ENCODE measurements at regions not wholly inside any gene's neighbourhood (a gene's known extent, or its start where the extent isn't known, plus 50 kb on each side); places are given as distances from the start of the nearest gene placed in this dataset.

GRCh38 chr3:144692488-144692887 is 720.9 kb downstream of the DIPK2A start:
- Histone ChIP-seq H3K36me3 (no peaks in the 10 kb centered on the region), H3K4me1 (no peaks in the 10 kb centered on the region), H3K27me3 (no peaks in the 10 kb centered on the region), H3K9me3 (no peaks in the 10 kb centered on the region), H3K4me3 (no peak overlapping the region), H3K27ac (no peak overlapping the region)
- WGBS, 2 donors: 83 to 88% methylated on average over 4 of the region's 4 CpGs
- no peak for DNase-seq
- intact Hi-C loops (cut with DNase I): no loop called here
- no peak for ATAC-seq
- no peak for FAIRE-seq
- TF ChIP-seq CTCF (IDR thresholded peaks at IDR 0.05): no peak

- H3K36me3 ChIP-seq: no peaks in the 10 kb centered on the region
- no peak for TF ChIP-seq CTCF (IDR thresholded peaks at IDR 0.05)
- H3K27ac ChIP-seq: no peak overlapping the region
- H3K4me3 ChIP-seq: no peak overlapping the region
- 41 to 55% methylated on average over 1 of the region's 1 CpG for WGBS, 2 donors
- no peak for DNase-seq
- intact Hi-C loops (cut with DNase I): no loop called here
- ATAC-seq: no peak
- H3K9me3 ChIP-seq: no peaks in the 10 kb centered on the region
- no peak for FAIRE-seq
- H3K4me1 ChIP-seq: no peaks in the 10 kb centered on the region
- H3K27me3 ChIP-seq: no peaks in the 10 kb centered on the region
Measured at GRCh38 chr3:144708437-144708836, 736.8 kb downstream of the DIPK2A start.

DNA sequence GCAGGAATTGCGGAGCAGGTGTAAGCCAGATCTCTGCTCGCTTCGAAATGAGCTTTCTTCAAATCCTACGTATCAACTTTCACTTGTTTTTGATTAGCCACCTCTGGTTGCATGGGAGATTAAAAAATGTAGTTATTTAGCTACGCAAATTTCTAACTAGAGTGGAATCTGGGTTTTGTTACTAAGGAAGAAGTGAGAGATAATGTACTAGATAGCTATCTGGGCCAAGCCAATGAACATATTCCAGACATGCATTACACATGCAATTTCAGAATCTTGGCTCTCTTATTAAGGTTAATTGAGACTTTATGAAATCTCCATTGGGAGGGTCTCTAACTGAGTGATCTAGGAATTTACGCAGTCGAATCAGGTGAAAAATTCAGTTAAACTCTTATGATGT is 765.7 kb downstream of the DIPK2A start:
- H3K36me3 ChIP-seq: no peaks in the 10 kb centered on the region
- no peaks in the 10 kb centered on the region for H3K27me3 ChIP-seq
- DNase-seq (no peak), ATAC-seq (no peak), FAIRE-seq (no peak)
- no peaks in the 10 kb centered on the region for H3K4me1 ChIP-seq
- intact Hi-C loops (cut with DNase I): no loop called here
- no peak overlapping the region for H3K27ac ChIP-seq
- H3K9me3 ChIP-seq: no peaks in the 10 kb centered on the region
- WGBS, 2 donors: 93 to 96% methylated on average over 7 of the region's 7 CpGs
- H3K4me3 ChIP-seq: no peak overlapping the region
- no peak for TF ChIP-seq CTCF (IDR thresholded peaks at IDR 0.05)

DNA sequence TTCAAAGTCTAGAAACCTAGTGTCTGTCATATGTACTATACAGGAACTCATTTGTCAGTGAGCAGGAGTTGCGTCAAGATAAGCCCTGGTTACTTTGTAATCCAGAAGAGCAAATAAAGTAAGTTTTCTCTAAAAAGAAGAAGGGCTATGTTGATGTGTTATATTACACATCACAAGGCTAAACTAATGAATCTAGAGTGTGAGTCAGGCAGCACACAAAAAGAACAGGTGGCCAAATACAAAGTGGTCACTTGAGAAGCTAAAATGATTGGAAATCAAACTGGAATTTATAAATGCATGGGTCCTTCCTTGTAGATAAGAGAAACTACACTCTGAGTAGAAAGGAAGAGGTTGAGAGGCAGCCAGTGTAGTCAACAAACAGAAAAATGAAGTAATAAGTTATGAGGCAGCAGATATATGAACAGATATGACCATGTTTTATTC is 771.6 kb downstream of the DIPK2A start:
- FAIRE-seq (no peak), ATAC-seq (peak in 3 of 4 donors; percentile 35 to 58 (median 46)), DNase-seq (no peak)
- H3K4me3 ChIP-seq: no peak overlapping the region
- H3K27me3 ChIP-seq: no peaks in the 10 kb centered on the region
- H3K4me1 ChIP-seq: peaks cover 0 to 7% (median 5%) of the 10 kb centered on the region in 3 donors
- WGBS, 2 donors: 14 to 18% methylated on average over 1 of the region's 1 CpG
- H3K36me3 ChIP-seq: no peaks in the 10 kb centered on the region
- no peak for TF ChIP-seq CTCF (IDR thresholded peaks at IDR 0.05)
- no peak overlapping the region for H3K27ac ChIP-seq
- intact Hi-C loops (cut with DNase I): no loop called here
- no peaks in the 10 kb centered on the region for H3K9me3 ChIP-seq

DNA sequence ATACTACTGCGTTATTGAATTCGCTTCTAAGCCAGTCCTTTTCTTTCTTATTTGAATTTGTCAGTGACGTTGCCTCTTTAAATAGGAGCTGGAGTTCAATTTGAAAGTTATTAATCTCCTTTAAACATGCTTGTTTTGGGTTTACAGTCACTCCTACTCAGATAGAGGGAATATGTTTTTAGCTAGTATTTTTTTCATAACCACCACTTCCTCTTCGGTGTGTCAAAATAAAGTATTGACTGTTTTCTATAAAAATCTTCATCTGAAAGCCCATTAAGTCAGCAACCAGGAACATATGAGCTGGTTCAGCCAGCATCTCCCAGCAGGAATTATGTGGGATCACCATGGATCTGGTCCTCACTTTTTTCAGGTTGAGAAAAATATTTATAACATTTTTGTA is 772.9 kb downstream of the DIPK2A start:
- Histone ChIP-seq H3K9me3 (no peaks in the 10 kb centered on the region), H3K36me3 (no peaks in the 10 kb centered on the region), H3K4me3 (no peak overlapping the region), H3K4me1 (peaks cover 0 to 7% (median 5%) of the 10 kb centered on the region in 3 donors), H3K27ac (no peak overlapping the region), H3K27me3 (no peaks in the 10 kb centered on the region)
- ATAC-seq (no peak), FAIRE-seq (no peak), DNase-seq (no peak)
- intact Hi-C loops (cut with DNase I): no loop called here
- 76 to 77% methylated on average over 4 of the region's 4 CpGs for WGBS, 2 donors
- no peak for TF ChIP-seq CTCF (IDR thresholded peaks at IDR 0.05)
